ENCODE measurements at regions not wholly inside any gene's neighbourhood (a gene's known extent, or its start where the extent isn't known, plus 50 kb on each side); places are given as distances from the start of the nearest gene placed in this dataset.

DNA sequence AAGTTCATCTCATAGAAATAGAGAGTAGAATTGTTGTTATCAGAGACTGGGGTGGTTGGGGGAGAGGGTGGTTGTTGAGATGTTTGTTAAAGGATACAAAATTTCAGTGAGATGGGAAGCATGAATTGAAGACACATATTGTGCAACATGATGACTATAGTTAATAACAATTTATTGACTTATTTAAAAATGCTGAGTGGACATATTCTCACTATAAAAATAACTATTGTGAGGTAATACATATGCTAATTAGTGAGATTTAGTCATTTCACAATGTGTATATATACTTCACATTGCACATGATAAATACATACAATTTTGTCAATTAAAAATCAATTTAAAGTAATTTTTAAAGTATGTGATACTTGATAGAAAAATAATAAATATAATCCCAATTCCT lies 722.5 kb upstream of the CHD1 start:
- no peak overlapping the region for H3K4me3 ChIP-seq (ENCODE audit: low read depth, low read length)
- TF ChIP-seq, protein P1, sequence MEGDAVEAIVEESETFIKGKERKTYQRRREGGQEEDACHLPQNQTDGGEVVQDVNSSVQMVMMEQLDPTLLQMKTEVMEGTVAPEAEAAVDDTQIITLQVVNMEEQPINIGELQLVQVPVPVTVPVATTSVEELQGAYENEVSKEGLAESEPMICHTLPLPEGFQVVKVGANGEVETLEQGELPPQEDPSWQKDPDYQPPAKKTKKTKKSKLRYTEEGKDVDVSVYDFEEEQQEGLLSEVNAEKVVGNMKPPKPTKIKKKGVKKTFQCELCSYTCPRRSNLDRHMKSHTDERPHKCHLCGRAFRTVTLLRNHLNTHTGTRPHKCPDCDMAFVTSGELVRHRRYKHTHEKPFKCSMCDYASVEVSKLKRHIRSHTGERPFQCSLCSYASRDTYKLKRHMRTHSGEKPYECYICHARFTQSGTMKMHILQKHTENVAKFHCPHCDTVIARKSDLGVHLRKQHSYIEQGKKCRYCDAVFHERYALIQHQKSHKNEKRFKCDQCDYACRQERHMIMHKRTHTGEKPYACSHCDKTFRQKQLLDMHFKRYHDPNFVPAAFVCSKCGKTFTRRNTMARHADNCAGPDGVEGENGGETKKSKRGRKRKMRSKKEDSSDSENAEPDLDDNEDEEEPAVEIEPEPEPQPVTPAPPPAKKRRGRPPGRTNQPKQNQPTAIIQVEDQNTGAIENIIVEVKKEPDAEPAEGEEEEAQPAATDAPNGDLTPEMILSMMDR (IDR thresholded peaks at IDR 0.05; ENCODE audit: insufficient read depth, low read depth, low read length, missing control alignments): no peak
- no peak for DNase-seq (ENCODE audit: low read depth)

DNA sequence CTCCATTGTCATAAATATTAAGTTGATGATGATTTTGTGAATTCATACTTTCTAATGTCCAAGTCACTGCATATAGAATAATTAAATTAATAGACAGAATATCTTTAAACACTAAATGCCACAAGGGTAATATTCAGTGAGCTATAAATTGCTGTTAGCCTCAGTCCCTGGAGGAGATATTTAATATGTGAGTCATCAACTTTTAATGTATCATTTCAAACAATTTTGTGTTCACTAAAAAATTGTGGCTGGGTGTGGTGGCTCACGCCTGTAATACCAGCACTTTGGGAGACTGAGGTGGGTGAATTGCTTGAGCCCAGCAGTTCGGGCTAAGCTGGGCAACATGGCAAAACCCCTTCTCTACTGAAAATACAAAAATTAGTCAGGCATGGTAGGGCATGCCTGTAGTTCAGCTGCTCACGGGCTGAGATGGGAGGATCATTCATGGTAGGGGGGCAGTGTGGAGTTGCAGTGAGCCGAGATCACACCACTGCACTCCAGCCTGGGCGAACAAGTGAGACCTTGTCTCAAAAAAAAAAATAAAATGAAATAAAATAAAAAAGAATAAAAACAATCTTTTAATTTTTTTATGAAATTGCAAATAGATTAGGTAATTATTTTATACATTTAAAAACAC lies 717.3 kb upstream of the CHD1 start:
- no peak for DNase-seq (ENCODE audit: low read depth)

DNA sequence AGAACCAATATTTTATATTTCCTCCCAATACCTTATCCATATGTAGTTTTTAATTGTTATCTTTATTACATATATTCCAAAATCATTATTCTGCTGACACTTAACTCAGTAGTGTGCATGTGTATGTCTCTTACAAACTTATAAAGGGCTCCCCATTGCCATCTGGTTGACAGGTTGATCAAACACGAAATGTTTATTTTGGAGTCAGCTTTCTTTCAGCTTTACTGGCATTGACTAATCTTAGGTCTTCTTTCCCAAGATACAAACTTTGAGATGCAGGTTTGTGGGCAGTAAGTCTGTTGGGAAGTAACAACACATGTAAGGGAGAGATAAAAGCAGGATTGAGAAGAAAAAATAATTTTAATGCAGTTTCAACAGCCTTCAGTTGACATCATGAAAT lies 716.0 kb upstream of the CHD1 start:
- no peak for DNase-seq (ENCODE audit: low read depth)
- no peak overlapping the region for H3K4me3 ChIP-seq (ENCODE audit: low read depth, low read length)
- TF ChIP-seq, protein P1 (IDR thresholded peaks at IDR 0.05; ENCODE audit: insufficient read depth, low read depth, low read length, missing control alignments): no peak

More for the DNA sequence above, 717.3 kb upstream of the CHD1 start:
- H3K4me3 ChIP-seq (ENCODE audit: low read depth, low read length): no peak overlapping the region
- TF ChIP-seq, protein P1 (IDR thresholded peaks at IDR 0.05; ENCODE audit: insufficient read depth, low read depth, low read length, missing control alignments): no peak

DNA sequence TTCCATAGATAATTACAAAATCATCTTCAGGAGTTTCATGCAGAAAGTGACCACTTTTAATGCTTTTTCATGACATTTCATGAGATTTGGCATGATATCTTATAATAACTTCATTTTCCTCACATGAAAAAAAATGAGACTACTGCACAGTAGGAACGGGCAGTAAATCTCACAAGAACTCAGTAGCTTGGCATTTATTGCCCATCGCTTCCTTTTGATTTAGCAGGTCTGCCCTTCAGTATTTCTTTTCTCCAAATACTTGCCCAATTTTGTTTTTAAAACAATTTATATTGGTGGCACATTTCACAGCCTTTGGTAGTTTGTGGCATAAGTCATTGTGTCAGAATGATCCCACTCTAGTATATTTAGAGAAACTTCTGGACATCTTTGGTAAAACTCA lies 711.8 kb upstream of the CHD1 start:
- no peak overlapping the region for H3K4me3 ChIP-seq (ENCODE audit: low read depth, low read length)
- TF ChIP-seq, protein P1 (IDR thresholded peaks at IDR 0.05; ENCODE audit: insufficient read depth, low read depth, low read length, missing control alignments): no peak
- DNase-seq (ENCODE audit: low read depth): no peak

DNA sequence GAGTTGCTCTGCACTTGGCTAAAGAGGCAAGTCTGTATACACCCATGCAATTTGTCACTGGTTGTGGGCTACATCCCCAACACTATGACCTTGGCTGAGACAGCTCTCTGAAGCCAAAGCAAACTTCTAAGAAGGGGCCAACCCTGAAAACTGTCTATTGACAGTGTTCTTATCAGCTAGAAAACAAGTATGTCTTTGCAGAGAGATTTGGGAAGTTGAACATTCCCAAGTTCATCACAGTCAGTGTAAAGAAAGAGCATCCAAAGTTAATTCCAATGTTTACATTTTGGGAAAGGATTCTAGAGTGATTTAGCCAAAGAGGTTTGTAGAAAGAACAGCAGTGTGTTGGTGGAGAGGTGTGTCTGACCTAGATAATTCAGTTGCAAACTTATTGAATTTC lies 711.1 kb upstream of the CHD1 start:
- TF ChIP-seq, protein P1 (IDR thresholded peaks at IDR 0.05; ENCODE audit: insufficient read depth, low read depth, low read length, missing control alignments): no peak
- no peak for DNase-seq (ENCODE audit: low read depth)
- H3K4me3 ChIP-seq (ENCODE audit: low read depth, low read length): no peak overlapping the region

DNA sequence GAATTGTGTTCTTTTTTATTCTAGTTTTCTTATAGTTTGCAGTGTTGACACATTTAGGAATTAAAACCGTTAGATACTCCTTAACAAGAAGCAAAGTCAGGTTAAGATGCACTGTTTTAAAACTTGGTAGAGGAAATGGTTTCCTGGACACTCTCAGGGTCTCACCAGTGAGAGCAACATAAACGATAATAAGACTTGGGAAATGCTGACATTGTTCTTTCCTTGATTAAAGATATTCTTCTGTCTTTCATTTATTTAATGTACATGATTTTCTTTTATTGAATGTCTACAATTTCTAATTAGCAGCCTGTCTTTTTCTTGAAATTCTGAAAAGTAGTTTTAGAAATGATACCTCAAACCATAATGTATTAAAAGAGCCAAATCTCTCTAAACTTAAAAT lies 707.9 kb upstream of the CHD1 start:
- no peak overlapping the region for H3K4me3 ChIP-seq (ENCODE audit: low read depth, low read length)
- TF ChIP-seq, protein P1 (IDR thresholded peaks at IDR 0.05; ENCODE audit: insufficient read depth, low read depth, low read length, missing control alignments): no peak
- DNase-seq (ENCODE audit: low read depth): no peak
